ENCODE measurements at regions not wholly inside any gene's neighbourhood (a gene's known extent, or its start where the extent isn't known, plus 50 kb on each side); places are given as distances from the start of the nearest gene placed in this dataset.

DNA sequence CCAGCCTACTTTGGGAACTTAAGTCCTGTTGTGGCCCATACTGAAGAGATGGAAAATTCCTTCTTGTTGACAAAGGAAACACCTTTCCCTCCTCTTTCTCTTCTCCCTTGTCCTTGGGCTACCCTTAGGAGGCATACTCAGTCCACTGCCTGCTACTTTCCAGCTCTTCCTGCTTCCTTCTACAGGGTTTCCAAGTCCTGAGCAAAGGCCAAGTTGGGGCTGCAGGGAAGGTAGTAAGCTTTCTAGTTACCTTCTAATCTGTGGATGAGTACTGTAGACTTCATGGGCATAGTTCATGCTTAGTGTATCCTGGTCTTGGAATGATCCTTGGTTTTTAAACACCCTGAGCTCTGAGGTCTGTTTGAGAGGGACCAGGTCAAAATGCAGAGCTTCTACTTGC, 299.2 kb upstream of the MAF start:
- Histone ChIP-seq H3K36me3 (ENCODE audit: control insufficient read depth, insufficient read depth, low read length) (no peaks in the 10 kb centered on the region), H3K4me3 (ENCODE audit: low read length) (no peak overlapping the region), H3K4me1 (ENCODE audit: control insufficient read depth, insufficient read depth, low read length) (no peaks in the 10 kb centered on the region), H3K9me3 (ENCODE audit: control insufficient read depth, low read length) (no peaks in the 10 kb centered on the region), H3K27ac (ENCODE audit: low read depth, low read length) (no peak overlapping the region), H3K9ac (ENCODE audit: extremely low read depth, low read length, poor library complexity, severe bottlenecking) (no peak overlapping the region), H3K27me3 (ENCODE audit: control insufficient read depth, insufficient read depth, low read length, poor library complexity, severe bottlenecking) (peaks cover 7% of the 10 kb centered on the region)
- no peak for DNase-seq
- Mint-ChIP-seq H3K27ac (no peak overlapping the region), H3K4me1 (peaks cover 3% of the 10 kb centered on the region), H3K4me3 (no peak overlapping the region), H3K27me3 (ENCODE audit: insufficient read depth) (peaks cover 7% of the 10 kb centered on the region), H3K9me3 (peaks cover 5% of the 10 kb centered on the region), H3K36me3 (ENCODE audit: low read depth) (no peaks in the 10 kb centered on the region)
- TF ChIP-seq, protein P1, sequence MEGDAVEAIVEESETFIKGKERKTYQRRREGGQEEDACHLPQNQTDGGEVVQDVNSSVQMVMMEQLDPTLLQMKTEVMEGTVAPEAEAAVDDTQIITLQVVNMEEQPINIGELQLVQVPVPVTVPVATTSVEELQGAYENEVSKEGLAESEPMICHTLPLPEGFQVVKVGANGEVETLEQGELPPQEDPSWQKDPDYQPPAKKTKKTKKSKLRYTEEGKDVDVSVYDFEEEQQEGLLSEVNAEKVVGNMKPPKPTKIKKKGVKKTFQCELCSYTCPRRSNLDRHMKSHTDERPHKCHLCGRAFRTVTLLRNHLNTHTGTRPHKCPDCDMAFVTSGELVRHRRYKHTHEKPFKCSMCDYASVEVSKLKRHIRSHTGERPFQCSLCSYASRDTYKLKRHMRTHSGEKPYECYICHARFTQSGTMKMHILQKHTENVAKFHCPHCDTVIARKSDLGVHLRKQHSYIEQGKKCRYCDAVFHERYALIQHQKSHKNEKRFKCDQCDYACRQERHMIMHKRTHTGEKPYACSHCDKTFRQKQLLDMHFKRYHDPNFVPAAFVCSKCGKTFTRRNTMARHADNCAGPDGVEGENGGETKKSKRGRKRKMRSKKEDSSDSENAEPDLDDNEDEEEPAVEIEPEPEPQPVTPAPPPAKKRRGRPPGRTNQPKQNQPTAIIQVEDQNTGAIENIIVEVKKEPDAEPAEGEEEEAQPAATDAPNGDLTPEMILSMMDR (conservative IDR thresholded peaks at IDR 0.05) = no peak

DNA sequence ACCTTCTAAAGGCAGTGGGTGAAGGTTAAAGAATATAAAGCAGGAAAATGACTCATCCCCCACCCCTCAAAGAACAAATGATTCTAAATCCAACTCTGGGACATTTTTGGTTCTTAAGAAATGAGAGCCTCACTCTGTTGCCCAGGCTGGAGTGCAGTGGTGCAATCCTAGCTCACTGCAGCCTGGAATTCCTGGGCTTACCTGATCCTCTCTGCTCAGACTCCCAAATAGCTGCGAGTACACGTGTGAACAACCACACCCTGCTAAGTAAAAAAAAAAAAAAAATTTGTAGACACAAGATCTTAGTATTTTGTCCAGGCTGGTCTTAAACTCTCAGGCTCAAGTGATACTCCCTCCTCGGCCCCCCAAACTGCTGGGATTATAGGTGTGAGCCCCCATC, 298.8 kb upstream of the MAF start:
- Histone ChIP-seq H3K4me1 (ENCODE audit: control insufficient read depth, insufficient read depth, low read length) (no peaks in the 10 kb centered on the region), H3K36me3 (ENCODE audit: control insufficient read depth, insufficient read depth, low read length) (no peaks in the 10 kb centered on the region), H3K4me3 (ENCODE audit: low read length) (no peak overlapping the region), H3K9me3 (ENCODE audit: control insufficient read depth, low read length) (no peaks in the 10 kb centered on the region), H3K9ac (ENCODE audit: extremely low read depth, low read length, poor library complexity, severe bottlenecking) (no peak overlapping the region), H3K27ac (ENCODE audit: low read depth, low read length) (no peak overlapping the region), H3K27me3 (ENCODE audit: control insufficient read depth, insufficient read depth, low read length, poor library complexity, severe bottlenecking) (peaks cover 7% of the 10 kb centered on the region)
- peaks cover 7% of the 10 kb centered on the region for H3K27me3 Mint-ChIP-seq (ENCODE audit: insufficient read depth)
- no peaks in the 10 kb centered on the region for H3K36me3 Mint-ChIP-seq (ENCODE audit: low read depth)
- WGBS, 2 experiments (ENCODE audit: insufficient coverage in 1 of 2, insufficient read length in 1 of 2) = 57 to 96% methylated on average over 1 to 3 of the region's 3 CpGs
- TF ChIP-seq, protein P1 (conservative IDR thresholded peaks at IDR 0.05) = no peak
- peaks cover 3% of the 10 kb centered on the region for H3K4me1 Mint-ChIP-seq
- no peak overlapping the region for H3K27ac Mint-ChIP-seq
- peaks cover 5% of the 10 kb centered on the region for H3K9me3 Mint-ChIP-seq
- H3K4me3 Mint-ChIP-seq = no peak overlapping the region
- no peak for DNase-seq

DNA sequence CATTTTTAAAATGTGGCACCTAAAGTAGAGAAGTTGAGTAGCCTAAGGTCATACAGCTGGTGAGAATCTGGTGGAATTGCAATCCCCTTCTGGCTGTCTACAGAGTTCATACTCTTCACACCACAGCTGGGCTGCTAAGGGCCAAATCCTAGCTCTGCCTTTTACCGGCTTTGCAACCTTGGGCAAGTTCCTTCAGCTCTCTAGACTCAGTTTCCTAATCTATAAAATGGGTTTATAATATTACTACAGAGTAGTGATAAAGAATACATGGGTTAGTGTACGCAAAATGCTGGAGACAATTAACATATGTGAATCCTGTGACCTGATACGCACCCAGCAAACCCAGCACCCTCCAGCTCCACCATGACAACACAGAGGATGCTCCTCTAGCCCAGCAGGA, 298.2 kb upstream of the MAF start:
- no peaks in the 10 kb centered on the region for H3K36me3 Mint-ChIP-seq (ENCODE audit: low read depth)
- no peak overlapping the region for H3K4me3 Mint-ChIP-seq
- Histone ChIP-seq H3K27me3 (ENCODE audit: control insufficient read depth, insufficient read depth, low read length, poor library complexity, severe bottlenecking) (peaks cover 7% of the 10 kb centered on the region), H3K9me3 (ENCODE audit: control insufficient read depth, low read length) (no peaks in the 10 kb centered on the region), H3K9ac (ENCODE audit: extremely low read depth, low read length, poor library complexity, severe bottlenecking) (no peak overlapping the region), H3K4me1 (ENCODE audit: control insufficient read depth, insufficient read depth, low read length) (no peaks in the 10 kb centered on the region), H3K27ac (ENCODE audit: low read depth, low read length) (no peak overlapping the region), H3K36me3 (ENCODE audit: control insufficient read depth, insufficient read depth, low read length) (no peaks in the 10 kb centered on the region), H3K4me3 (ENCODE audit: low read length) (no peak overlapping the region)
- H3K4me1 Mint-ChIP-seq = peaks cover 3% of the 10 kb centered on the region
- H3K27ac Mint-ChIP-seq = no peak overlapping the region
- peaks cover 5% of the 10 kb centered on the region for H3K9me3 Mint-ChIP-seq
- 81% methylated on average over 3 of the region's 3 CpGs; no CpG with 5 or more reads in 1 of the 2 experiments for WGBS, 2 experiments (ENCODE audit: insufficient coverage in 1 of 2, insufficient read length in 1 of 2)
- TF ChIP-seq, protein P1 (conservative IDR thresholded peaks at IDR 0.05) = no peak
- peaks cover 7% of the 10 kb centered on the region for H3K27me3 Mint-ChIP-seq (ENCODE audit: insufficient read depth)
- no peak for DNase-seq
